Spleen (tissue), 7 donors: ENCODE measurements at regions not wholly inside any gene's neighbourhood (a gene's known extent, or its start where the extent isn't known, plus 50 kb on each side); places are given as distances from the start of the nearest gene placed in this dataset.

Experiments
- CTCF ChIP-seq, 11 experiments: fragments of 200-600 bp in 7 of 11; fragments of 450-650 bp in 4 of 11; sonication (generic) in 4 of 11; IDR thresholded peaks in 8 of 11; conservative IDR thresholded peaks in 3 of 11; 1 replicate in 7 of 11; 2 replicates in 4 of 11; pipeline versions ENCODE4 v1.4.0 to v1.8.0; 2016 to 2021; ENCODE audit warnings: antibody characterized with exemption in 11 of 11, inconsistent platforms in 4 of 11, mild to moderate bottlenecking in 1 of 11
- POLR2A ChIP-seq, 3 donors: fragments of 450-650 bp; IDR thresholded peaks; one replicate each; pipeline ENCODE4 v1.5.1; 2017; ENCODE audit warnings: antibody characterized with exemption in 3 of 3, mild to moderate bottlenecking in 1 of 3
- POLR2AphosphoS5 ChIP-seq, 3 donors: sonication (generic); formaldehyde crosslinking; IDR thresholded peaks; one replicate each; pipeline ENCODE4 v1.5.1; 2017; ENCODE audit warnings: antibody characterized with exemption in 3 of 3
- donor health status: DM: no; HTN: no; CAD: no; lungs with moderate emphysema.
- donor health status: DM: no; HTN: no; CAD: no.
- donor health status: DM: no; HTN: no; CAD: no.

DNA sequence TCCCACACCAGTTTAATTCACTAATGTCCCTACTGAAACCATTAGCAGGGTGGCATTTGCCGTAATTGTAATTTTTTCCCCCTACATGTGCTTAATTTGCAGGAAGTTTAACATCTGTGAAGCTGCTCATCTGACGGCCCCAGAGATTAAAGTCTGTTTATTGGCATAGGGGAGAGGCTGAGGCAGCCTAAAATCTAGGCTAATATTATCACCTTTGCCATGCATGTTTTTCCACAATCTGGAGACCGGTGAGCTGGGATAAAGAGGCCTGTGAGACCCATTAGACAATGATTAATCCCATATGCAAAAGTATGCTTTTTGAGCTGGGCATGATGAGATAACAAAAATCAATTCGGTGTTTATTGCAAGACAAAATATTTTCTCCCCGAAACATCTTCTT is 561.2 kb upstream of the ALCAM start:
- no peak for TF ChIP-seq CTCF (IDR thresholded peaks at IDR 0.05 in 8 of 11, conservative IDR thresholded peaks at IDR 0.05 in 3 of 11)
- TF ChIP-seq POLR2AphosphoS5 (IDR thresholded peaks at IDR 0.05) = no peak
- no peak for TF ChIP-seq POLR2A (IDR thresholded peaks at IDR 0.05)
